ENCODE measurements at regions not wholly inside any gene's neighbourhood (a gene's known extent, or its start where the extent isn't known, plus 50 kb on each side); places are given as distances from the start of the nearest gene placed in this dataset.

DNA sequence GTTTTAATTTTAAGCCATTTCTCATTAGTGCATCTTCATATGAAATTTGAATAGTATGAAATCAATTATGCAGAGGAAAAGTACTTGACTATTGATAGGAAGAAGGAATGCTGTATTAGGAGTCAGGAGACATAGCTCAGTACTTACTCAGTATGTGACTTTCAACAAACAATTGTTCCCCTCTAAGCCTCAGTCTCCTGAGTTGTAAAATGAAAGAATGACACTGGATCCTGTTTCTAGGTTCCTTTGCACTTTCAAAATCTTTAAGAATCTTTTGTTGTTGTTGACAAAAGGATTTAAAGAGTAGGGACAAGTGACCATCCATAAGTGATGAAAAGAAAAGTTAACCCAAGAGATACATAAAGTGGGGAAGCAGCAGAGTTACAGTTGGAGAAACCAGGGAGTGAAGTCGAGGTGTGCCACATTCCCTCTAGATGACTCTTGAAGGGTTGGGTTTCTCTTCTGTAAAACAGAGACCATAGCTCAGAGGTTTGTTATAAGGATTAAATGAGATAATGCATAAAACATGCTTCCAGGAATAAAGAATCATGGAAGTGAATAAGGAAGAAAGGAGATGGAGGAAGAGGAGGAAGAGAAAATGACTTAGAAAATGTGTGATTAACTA, 105.7 kb upstream of the KCNJ15 start:
- no peak for DNase-seq (ENCODE audit: low read depth)
- TF ChIP-seq POLR2A (IDR thresholded peaks at IDR 0.05; ENCODE audit: extremely low read depth, insufficient read length) (no peak), MAX (IDR thresholded peaks at IDR 0.05; ENCODE audit: low read depth, low read length) (no peak), MYC (IDR thresholded peaks at IDR 0.05; ENCODE audit: low read depth, low read length) (no peak)
- TF ChIP-seq, protein P1, sequence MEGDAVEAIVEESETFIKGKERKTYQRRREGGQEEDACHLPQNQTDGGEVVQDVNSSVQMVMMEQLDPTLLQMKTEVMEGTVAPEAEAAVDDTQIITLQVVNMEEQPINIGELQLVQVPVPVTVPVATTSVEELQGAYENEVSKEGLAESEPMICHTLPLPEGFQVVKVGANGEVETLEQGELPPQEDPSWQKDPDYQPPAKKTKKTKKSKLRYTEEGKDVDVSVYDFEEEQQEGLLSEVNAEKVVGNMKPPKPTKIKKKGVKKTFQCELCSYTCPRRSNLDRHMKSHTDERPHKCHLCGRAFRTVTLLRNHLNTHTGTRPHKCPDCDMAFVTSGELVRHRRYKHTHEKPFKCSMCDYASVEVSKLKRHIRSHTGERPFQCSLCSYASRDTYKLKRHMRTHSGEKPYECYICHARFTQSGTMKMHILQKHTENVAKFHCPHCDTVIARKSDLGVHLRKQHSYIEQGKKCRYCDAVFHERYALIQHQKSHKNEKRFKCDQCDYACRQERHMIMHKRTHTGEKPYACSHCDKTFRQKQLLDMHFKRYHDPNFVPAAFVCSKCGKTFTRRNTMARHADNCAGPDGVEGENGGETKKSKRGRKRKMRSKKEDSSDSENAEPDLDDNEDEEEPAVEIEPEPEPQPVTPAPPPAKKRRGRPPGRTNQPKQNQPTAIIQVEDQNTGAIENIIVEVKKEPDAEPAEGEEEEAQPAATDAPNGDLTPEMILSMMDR (IDR thresholded peaks at IDR 0.05; ENCODE audit: low read depth, low read length) = no peak
- H3K4me3 ChIP-seq (ENCODE audit: low read depth, low read length) = no peak overlapping the region

DNA sequence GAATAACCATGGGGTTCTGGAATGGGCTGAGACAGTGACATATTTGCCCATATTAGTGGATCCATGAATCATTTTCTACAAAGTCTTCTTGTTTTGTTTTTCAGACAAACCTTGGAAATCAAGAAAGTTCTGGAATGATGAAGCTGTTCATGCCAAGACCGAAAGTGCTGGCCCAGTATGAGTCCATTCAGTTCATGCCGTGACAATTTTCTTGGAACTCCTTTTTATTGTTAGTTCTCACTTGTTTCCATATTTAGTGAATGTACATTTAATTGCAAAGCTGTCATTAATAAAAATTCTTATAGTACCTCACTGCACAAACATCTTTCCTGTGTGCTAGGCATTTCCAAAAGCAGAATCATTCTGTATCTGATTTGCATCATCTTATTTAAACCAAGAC, 100.6 kb upstream of the KCNJ15 start:
- TF ChIP-seq MYC (IDR thresholded peaks at IDR 0.05; ENCODE audit: low read depth, low read length) = no peak
- TF ChIP-seq, protein P1 (IDR thresholded peaks at IDR 0.05; ENCODE audit: low read depth, low read length) = no peak
- TF ChIP-seq MAX (IDR thresholded peaks at IDR 0.05; ENCODE audit: low read depth, low read length) = no peak
- no peak for TF ChIP-seq POLR2A (IDR thresholded peaks at IDR 0.05; ENCODE audit: extremely low read depth, insufficient read length)
- H3K4me3 ChIP-seq (ENCODE audit: low read depth, low read length) = no peak overlapping the region
- no peak for DNase-seq (ENCODE audit: low read depth)

- DNase-seq (ENCODE audit: low read depth) = peak; percentile 72
- TF ChIP-seq MAX (IDR thresholded peaks at IDR 0.05; ENCODE audit: low read depth, low read length) = no peak
- TF ChIP-seq, protein P1 (IDR thresholded peaks at IDR 0.05; ENCODE audit: low read depth, low read length) = peak; percentile 77
- no peak overlapping the region for H3K4me3 ChIP-seq (ENCODE audit: low read depth, low read length)
Measured at GRCh38 chr21:38159355-38159754, 97.4 kb upstream of the KCNJ15 start.

- DNase-seq (ENCODE audit: low read depth) = no peak
- no peak for TF ChIP-seq POLR2A (IDR thresholded peaks at IDR 0.05; ENCODE audit: extremely low read depth, insufficient read length)
- no peak for TF ChIP-seq MYC (IDR thresholded peaks at IDR 0.05; ENCODE audit: low read depth, low read length)
- TF ChIP-seq MAX (IDR thresholded peaks at IDR 0.05; ENCODE audit: low read depth, low read length) = no peak
- TF ChIP-seq, protein P1 (IDR thresholded peaks at IDR 0.05; ENCODE audit: low read depth, low read length) = no peak
- H3K4me3 ChIP-seq (ENCODE audit: low read depth, low read length) = no peak overlapping the region
Measured at GRCh38 chr21:38165466-38166172, 91.2 kb upstream of the KCNJ15 start.

DNA sequence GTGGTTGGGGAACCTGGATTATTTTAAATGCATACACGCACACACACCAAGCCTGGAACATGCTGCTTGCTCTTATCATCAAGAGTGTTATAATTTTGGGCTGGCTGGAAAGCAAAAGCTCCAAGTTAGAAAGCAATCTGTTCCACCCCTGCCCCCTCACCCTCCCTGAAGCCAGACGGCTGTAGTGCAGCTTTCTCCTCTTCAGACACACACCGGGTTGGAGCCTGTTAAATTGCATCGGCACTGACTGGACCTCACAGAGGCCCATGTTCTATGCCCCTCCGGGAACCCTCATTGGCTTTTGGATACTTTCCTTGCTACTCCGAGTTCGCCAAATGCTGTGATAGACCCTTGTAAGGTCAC, 90.6 kb upstream of the KCNJ15 start:
- no peak for TF ChIP-seq MAX (IDR thresholded peaks at IDR 0.05; ENCODE audit: low read depth, low read length)
- no peak overlapping the region for H3K4me3 ChIP-seq (ENCODE audit: low read depth, low read length)
- no peak for DNase-seq (ENCODE audit: low read depth)

- TF ChIP-seq MYC (IDR thresholded peaks at IDR 0.05; ENCODE audit: low read depth, low read length) (no peak), MAX (IDR thresholded peaks at IDR 0.05; ENCODE audit: low read depth, low read length) (no peak), POLR2A (IDR thresholded peaks at IDR 0.05; ENCODE audit: extremely low read depth, insufficient read length) (no peak)
- TF ChIP-seq, protein P1 (IDR thresholded peaks at IDR 0.05; ENCODE audit: low read depth, low read length) = no peak
- no peak overlapping the region for H3K4me3 ChIP-seq (ENCODE audit: low read depth, low read length)
- DNase-seq (ENCODE audit: low read depth) = no peak
Measured at GRCh38 chr21:38167345-38167744, 89.4 kb upstream of the KCNJ15 start.

Measured in NB4 (cell line).